Aorta (tissue), 5 donors: ENCODE measurements at regions not wholly inside any gene's neighbourhood (a gene's known extent, or its start where the extent isn't known, plus 50 kb on each side); places are given as distances from the start of the nearest gene placed in this dataset.
"Not testable (repeated sequence)": the region's sequence is repeated elsewhere in the genome, so short reads cannot be mapped to it uniquely, and the experiment has no call there.

Experiments used
- ATAC-seq: fragments of 200-7000 bp; cut with Tn5 transposase; one replicate; pipeline ENCODE4 v1.9.1; 2022; ENCODE audit warnings: moderate library complexity; ENCODE audit not compliant: low FRiP score
- DNase-seq, 2 donors: peaks; one replicate each; pipeline ENCODE4 v3.0.0-alpha.2; 2020
- H3K27ac ChIP-seq, 2 donors: one replicate each; pipeline ENCODE4 v1.5.1; 2013; ENCODE audit warnings: low read length in 2 of 2, mild to moderate bottlenecking in 2 of 2, moderate library complexity in 2 of 2, control low read depth in 1 of 2, inconsistent platforms in 1 of 2, low read depth in 1 of 2
- H3K27me3 ChIP-seq, 2 donors: one replicate each; pipeline ENCODE4 v1.6.1; 2013; ENCODE audit warnings: control low read depth in 1 of 2, low read length in 1 of 2, mild to moderate bottlenecking in 1 of 2, moderate library complexity in 1 of 2; ENCODE audit not compliant: insufficient read depth in 2 of 2, control insufficient read depth in 1 of 2
- H3K36me3 ChIP-seq, 2 donors: one replicate each; pipeline ENCODE4 v1.6.1; 2013; ENCODE audit warnings: control low read depth in 1 of 2, low read length in 1 of 2, mild to moderate bottlenecking in 1 of 2; ENCODE audit not compliant: insufficient read depth in 2 of 2, control insufficient read depth in 1 of 2
- H3K4me1 ChIP-seq, 2 donors: one replicate each; pipeline ENCODE4 v1.6.1; 2013; ENCODE audit warnings: low read length in 2 of 2, control low read depth in 1 of 2, mild to moderate bottlenecking in 1 of 2, moderate library complexity in 1 of 2; ENCODE audit not compliant: insufficient read depth in 2 of 2, control insufficient read depth in 1 of 2
- H3K4me3 ChIP-seq, 2 donors: one replicate each; pipeline ENCODE4 v1.5.1; 2013; ENCODE audit warnings: low read length in 2 of 2, control low read depth in 1 of 2, mild to moderate bottlenecking in 1 of 2
- H3K9me3 ChIP-seq: one replicate; pipeline ENCODE4 v1.6.1; 2013; ENCODE audit warnings: mild to moderate bottlenecking, low read length; ENCODE audit not compliant: control insufficient read depth
- WGBS, 2 donors: extraction: QIAGEN DNeasy Blood & Tissue Kit; methylation state at CpG; one replicate each; pipeline ENCODE4 v1.1.7; 2013; 5-methylcytosine and 5-hydroxymethylcytosine counted together
- intact Hi-C, 2 donors: fragments of 100-400 bp; cut with DNase I; formaldehyde crosslinking; loops; one replicate each; pipeline versions ENCODE4 v1.14.2 to v1.15.0; 2022
- donor health status: healthy with polysubstance abuse.
- donor health status: Bipolar disorder and iron deficiency.
- donor health status: DM: no; HTN: no; CAD: no.
- donor health status: DM: no; HTN: no; CAD: no.
- donor health status: DM: yes; HTN: yes; CAD: no.

GRCh38 chr2:143933946-143934569, 585.9 kb downstream of the ZEB2 start:
- no peak for ATAC-seq
- no peak for DNase-seq
- intact Hi-C loops = loop anchor here in 1 of 2 donors (10.0 kb wide), 1 partner anchor 581 kb away; no protein-coding TSS in a partner anchor
- Histone ChIP-seq H3K36me3 (no peaks in the 10 kb centered on the region), H3K4me3 (no peak overlapping the region), H3K9me3 (no peaks in the 10 kb centered on the region), H3K4me1 (peaks cover 0 to 2% of the 10 kb centered on the region in 2 donors), H3K27me3 (no peaks in the 10 kb centered on the region), H3K27ac (no peak overlapping the region)

- intact Hi-C loops = loop anchor here in 1 of 2 donors (10.0 kb wide), 1 partner anchor 584 kb away; no protein-coding TSS in a partner anchor
- no peaks in the 10 kb centered on the region for H3K27me3 ChIP-seq
- DNase-seq = no peak
- H3K9me3 ChIP-seq = no peaks in the 10 kb centered on the region
- H3K36me3 ChIP-seq = no peaks in the 10 kb centered on the region
- ATAC-seq = no peak
- H3K4me1 ChIP-seq = no peaks in the 10 kb centered on the region
- WGBS, 2 donors = 91 to 93% methylated on average over 2 of the region's 2 CpGs
- no peak overlapping the region for H3K4me3 ChIP-seq
- no peak overlapping the region for H3K27ac ChIP-seq
Observed at GRCh38 chr2:143930891-143931290, 589.0 kb downstream of the ZEB2 start.

- no peak for DNase-seq
- no peak for ATAC-seq
- Histone ChIP-seq H3K9me3 (no peaks in the 10 kb centered on the region), H3K27me3 (no peaks in the 10 kb centered on the region), H3K4me3 (no peak overlapping the region), H3K27ac (no peak overlapping the region), H3K4me1 (no peaks in the 10 kb centered on the region), H3K36me3 (no peaks in the 10 kb centered on the region)
- WGBS, 2 donors = 52 to 55% methylated on average over 1 of the region's 1 CpG
- intact Hi-C loops = no loop called here
Observed at GRCh38 chr2:143928613-143929012, 591.3 kb downstream of the ZEB2 start.

GRCh38 chr2:143928184-143928583, 591.7 kb downstream of the ZEB2 start:
- DNase-seq = no peak
- Histone ChIP-seq H3K4me1 (no peaks in the 10 kb centered on the region), H3K9me3 (no peaks in the 10 kb centered on the region), H3K4me3 (no peak overlapping the region), H3K36me3 (no peaks in the 10 kb centered on the region), H3K27me3 (no peaks in the 10 kb centered on the region), H3K27ac (no peak overlapping the region)
- intact Hi-C loops = no loop called here
- WGBS, 2 donors = 92 to 96% methylated on average over 1 of the region's 1 CpG
- ATAC-seq = no peak

GRCh38 chr2:143926736-143927135, 593.2 kb downstream of the ZEB2 start:
- Histone ChIP-seq H3K27me3 (no peaks in the 10 kb centered on the region), H3K4me3 (no peak overlapping the region), H3K9me3 (no peaks in the 10 kb centered on the region), H3K36me3 (no peaks in the 10 kb centered on the region), H3K27ac (no peak overlapping the region), H3K4me1 (no peaks in the 10 kb centered on the region)
- ATAC-seq (no peak), DNase-seq (no peak)
- WGBS, 2 donors = 82 to 83% methylated on average over 4 of the region's 4 CpGs
- intact Hi-C loops = no loop called here

GRCh38 chr2:143922261-143922830, 597.6 kb downstream of the ZEB2 start:
- H3K4me1 ChIP-seq, intact Hi-C loops, H3K27ac ChIP-seq, H3K36me3 ChIP-seq, H3K27me3 ChIP-seq, ATAC-seq, DNase-seq, H3K4me3 ChIP-seq, H3K9me3 ChIP-seq: not testable (repeated sequence)
- WGBS, 2 donors = 97% methylated on average over 18 to 36 of the region's 42 CpGs

- no peaks in the 10 kb centered on the region for H3K4me1 ChIP-seq
- DNase-seq = no peak
- peaks cover 1% of the 10 kb centered on the region for H3K9me3 ChIP-seq
- H3K27me3 ChIP-seq = no peaks in the 10 kb centered on the region
- ATAC-seq = no peak
- H3K36me3 ChIP-seq = no peaks in the 10 kb centered on the region
- H3K27ac ChIP-seq = no peak overlapping the region
- WGBS, 2 donors = 90 to 97% methylated on average over 1 of the region's 1 CpG
- intact Hi-C loops = no loop called here
- no peak overlapping the region for H3K4me3 ChIP-seq
Observed at GRCh38 chr2:143918465-143918989, 601.4 kb downstream of the ZEB2 start.

- intact Hi-C loops = no loop called here
- no peak overlapping the region for H3K27ac ChIP-seq
- ATAC-seq (no peak), DNase-seq (no peak)
- H3K27me3 ChIP-seq = no peaks in the 10 kb centered on the region
- peaks cover 1% of the 10 kb centered on the region for H3K9me3 ChIP-seq
- H3K4me3 ChIP-seq = no peak overlapping the region
- H3K4me1 ChIP-seq = no peaks in the 10 kb centered on the region
- H3K36me3 ChIP-seq = no peaks in the 10 kb centered on the region
Observed at GRCh38 chr2:143916781-143917180, 603.1 kb downstream of the ZEB2 start.
